KMS-11 (cell line): ENCODE measurements at regions not wholly inside any gene's neighbourhood (a gene's known extent, or its start where the extent isn't known, plus 50 kb on each side); places are given as distances from the start of the nearest gene placed in this dataset.
A peak's percentile ranks its signal among the peaks of the same experiment; 100 is the strongest.

Source experiments
- H2AFZ ChIP-seq: fragments of 200-600 bp; sonication (generic); 2 replicates; pipeline ENCODE4 v1.6.1; 2016; ENCODE audit warnings: antibody characterized with exemption, mixed run types, low read depth
- H3K27ac ChIP-seq: fragments of 200-600 bp; sonication (generic); 2 replicates; pipeline ENCODE4 v1.6.1; 2016; ENCODE audit warnings: mild to moderate bottlenecking, mixed run types
- H3K27me3 ChIP-seq: fragments of 200-600 bp; sonication (generic); 2 replicates; pipeline ENCODE4 v1.6.1; 2017; ENCODE audit warnings: mild to moderate bottlenecking, low read depth, mixed run types, moderate library complexity; ENCODE audit not compliant: insufficient read depth
- H3K36me3 ChIP-seq: fragments of 200-600 bp; sonication (generic); 2 replicates; pipeline ENCODE4 v1.6.1; 2017; ENCODE audit warnings: mild to moderate bottlenecking, mixed run types; ENCODE audit not compliant: insufficient read depth
- H3K4me1 ChIP-seq: fragments of 200-600 bp; sonication (generic); 2 replicates; pipeline ENCODE4 v1.6.1; 2016; ENCODE audit warnings: mild to moderate bottlenecking, low read depth, mixed run types; ENCODE audit not compliant: poor library complexity, severe bottlenecking
- H3K4me2 ChIP-seq: fragments of 200-600 bp; sonication (generic); 2 replicates; pipeline ENCODE4 v1.7.0; 2016; ENCODE audit warnings: mild to moderate bottlenecking, mixed run types
- H3K4me3 ChIP-seq: fragments of 200-600 bp; sonication (generic); IDR thresholded peaks from 2 replicates; pipeline ENCODE4 v1.6.1; 2017; ENCODE audit warnings: low read depth, low read length, mixed read lengths; ENCODE audit not compliant: insufficient read depth
- H3K79me2 ChIP-seq: fragments of 200-600 bp; sonication (generic); 2 replicates; pipeline ENCODE4 v1.6.1; 2016; ENCODE audit warnings: low read depth, mixed run types; ENCODE audit not compliant: insufficient read depth
- H3K9ac ChIP-seq: fragments of 200-600 bp; sonication (generic); 2 replicates; pipeline ENCODE4 v1.6.1; 2016; ENCODE audit warnings: mild to moderate bottlenecking, mixed run types
- H4K20me1 ChIP-seq: fragments of 200-600 bp; sonication (generic); 2 replicates; pipeline ENCODE4 v1.6.1; 2016; ENCODE audit warnings: mild to moderate bottlenecking, mixed run types; ENCODE audit not compliant: insufficient read depth
- TF ChIP-seq, protein P1 (sequence below): fragments of 200-600 bp; sonication (generic); conservative IDR thresholded peaks from 2 replicates; pipeline ENCODE4 v1.6.1; 2017; ENCODE audit warnings: low read depth, mild to moderate bottlenecking, antibody characterized with exemption, low read length, moderate library complexity, mixed read lengths

DNA sequence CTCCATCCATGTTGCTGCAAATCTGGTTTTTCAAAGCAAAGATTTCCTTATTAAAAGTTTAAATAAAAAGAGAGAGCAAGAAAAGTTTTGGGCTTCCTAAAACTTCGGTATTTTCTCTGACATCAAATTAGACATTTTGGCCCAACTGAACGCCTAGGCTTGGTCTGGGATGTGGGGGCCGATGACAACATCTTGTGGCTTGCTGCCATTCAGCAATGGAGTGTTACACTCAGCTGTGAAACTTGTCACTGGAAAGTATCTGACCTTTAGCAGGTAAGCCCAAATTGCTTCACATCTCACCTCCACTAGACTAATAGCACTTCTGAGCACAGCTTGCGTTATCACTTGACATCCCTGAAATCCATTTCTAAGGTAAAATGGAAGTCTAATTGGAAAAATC is 320.6 kb downstream of the GATA3 start:
- H3K4me1 ChIP-seq, result no peaks in the 10 kb centered on the region
- H3K79me2 ChIP-seq, result no peaks in the 10 kb centered on the region
- H3K9ac ChIP-seq, result no peak overlapping the region
- no peaks in the 10 kb centered on the region for H3K27me3 ChIP-seq
- no peaks in the 10 kb centered on the region for H3K36me3 ChIP-seq
- no peak overlapping the region for H3K4me2 ChIP-seq
- H3K4me3 ChIP-seq, result no peak overlapping the region
- no peaks in the 10 kb centered on the region for H4K20me1 ChIP-seq
- TF ChIP-seq, protein P1, sequence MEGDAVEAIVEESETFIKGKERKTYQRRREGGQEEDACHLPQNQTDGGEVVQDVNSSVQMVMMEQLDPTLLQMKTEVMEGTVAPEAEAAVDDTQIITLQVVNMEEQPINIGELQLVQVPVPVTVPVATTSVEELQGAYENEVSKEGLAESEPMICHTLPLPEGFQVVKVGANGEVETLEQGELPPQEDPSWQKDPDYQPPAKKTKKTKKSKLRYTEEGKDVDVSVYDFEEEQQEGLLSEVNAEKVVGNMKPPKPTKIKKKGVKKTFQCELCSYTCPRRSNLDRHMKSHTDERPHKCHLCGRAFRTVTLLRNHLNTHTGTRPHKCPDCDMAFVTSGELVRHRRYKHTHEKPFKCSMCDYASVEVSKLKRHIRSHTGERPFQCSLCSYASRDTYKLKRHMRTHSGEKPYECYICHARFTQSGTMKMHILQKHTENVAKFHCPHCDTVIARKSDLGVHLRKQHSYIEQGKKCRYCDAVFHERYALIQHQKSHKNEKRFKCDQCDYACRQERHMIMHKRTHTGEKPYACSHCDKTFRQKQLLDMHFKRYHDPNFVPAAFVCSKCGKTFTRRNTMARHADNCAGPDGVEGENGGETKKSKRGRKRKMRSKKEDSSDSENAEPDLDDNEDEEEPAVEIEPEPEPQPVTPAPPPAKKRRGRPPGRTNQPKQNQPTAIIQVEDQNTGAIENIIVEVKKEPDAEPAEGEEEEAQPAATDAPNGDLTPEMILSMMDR, result no peak
- H3K27ac ChIP-seq, result no peak overlapping the region
- H2AFZ ChIP-seq, result no peak overlapping the region

DNA sequence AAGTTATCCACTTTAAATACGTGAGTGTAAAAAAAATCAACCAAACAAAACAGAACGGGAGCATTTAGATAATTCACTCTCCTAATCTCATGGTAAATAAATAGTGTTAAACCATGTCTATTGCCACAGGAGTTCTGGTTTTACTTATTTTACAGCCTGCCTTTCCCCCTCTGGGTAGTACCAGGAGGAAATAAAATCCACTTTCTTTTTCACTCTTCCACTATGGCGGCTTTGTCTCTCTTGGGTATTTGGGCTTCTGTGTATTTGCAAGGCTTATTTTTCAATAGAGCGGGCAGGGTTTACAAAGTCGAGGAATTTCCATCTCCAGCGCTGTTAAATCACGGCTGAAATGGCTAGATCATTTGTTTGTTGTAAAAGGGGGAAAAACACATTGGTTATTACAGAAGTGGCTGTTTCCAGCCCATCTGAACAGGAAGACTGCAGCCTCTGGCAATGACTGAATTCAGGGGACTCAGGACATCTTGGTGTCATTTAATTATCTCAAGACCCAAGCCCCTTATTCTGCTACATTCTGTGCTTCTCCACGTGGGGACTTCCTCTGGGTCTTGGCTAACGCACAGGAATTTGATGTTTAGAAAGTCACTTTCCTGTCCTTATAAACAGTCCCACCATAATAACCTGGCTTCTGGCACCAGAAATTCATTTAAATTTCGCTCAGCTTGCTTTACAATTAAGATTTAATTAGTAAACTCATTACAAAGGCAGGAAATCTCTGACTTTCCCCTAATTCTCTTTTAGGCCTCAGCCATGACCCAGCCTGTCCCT is 323.9 kb downstream of the GATA3 start:
- H4K20me1 ChIP-seq, result no peaks in the 10 kb centered on the region
- no peaks in the 10 kb centered on the region for H3K36me3 ChIP-seq
- H2AFZ ChIP-seq, result no peak overlapping the region
- no peaks in the 10 kb centered on the region for H3K79me2 ChIP-seq
- no peaks in the 10 kb centered on the region for H3K27me3 ChIP-seq
- H3K4me3 ChIP-seq, result no peak overlapping the region
- H3K4me1 ChIP-seq, result peaks cover 6% of the 10 kb centered on the region
- H3K27ac ChIP-seq, result no peak overlapping the region
- no peak overlapping the region for H3K4me2 ChIP-seq
- TF ChIP-seq, protein P1, result no peak
- no peak overlapping the region for H3K9ac ChIP-seq

DNA sequence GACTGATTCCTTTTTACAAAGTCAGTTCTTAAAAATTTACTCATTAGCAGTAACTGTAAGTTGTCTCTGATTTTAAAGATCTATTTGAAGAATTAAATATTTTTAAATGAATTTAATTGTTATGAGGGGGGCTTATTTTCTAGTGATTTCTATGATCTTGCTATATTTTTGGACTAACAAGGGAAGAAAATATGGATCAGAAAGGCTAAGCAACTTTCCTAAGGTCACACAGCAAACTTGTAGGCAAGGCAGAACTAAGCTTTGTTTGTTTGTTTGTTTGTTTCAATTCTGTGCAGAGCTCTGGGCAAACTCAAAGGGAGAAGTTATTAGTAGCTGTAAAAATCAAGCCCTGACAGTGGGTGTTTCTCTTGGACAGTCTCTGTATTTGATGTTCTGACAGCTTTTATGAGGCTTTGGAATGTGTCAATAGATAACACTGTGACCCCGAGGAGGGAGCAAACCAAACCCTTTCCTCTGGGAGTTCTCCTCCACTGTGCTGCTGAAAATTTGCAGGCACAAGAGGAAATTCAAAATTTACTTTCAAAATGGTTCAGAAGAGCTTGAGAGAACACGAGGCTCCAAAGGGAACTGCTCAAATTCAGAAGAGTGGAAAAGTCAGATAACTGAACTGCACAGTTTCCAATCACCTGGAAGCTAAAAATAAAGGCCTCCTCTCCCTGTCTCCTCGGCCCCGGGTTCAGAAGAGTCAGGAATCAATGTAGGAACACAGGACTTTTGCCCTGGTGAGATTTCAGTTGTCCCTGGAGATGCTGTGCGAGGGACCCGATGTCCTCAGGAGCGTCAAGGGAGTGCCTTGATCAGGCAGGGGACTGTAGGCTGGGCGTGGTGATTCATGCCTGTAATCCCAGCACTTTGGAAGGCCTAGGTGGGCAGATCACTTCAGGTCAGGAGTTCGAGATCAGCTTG is 325.7 kb downstream of the GATA3 start:
- peaks cover 6% of the 10 kb centered on the region for H3K4me1 ChIP-seq
- no peaks in the 10 kb centered on the region for H3K79me2 ChIP-seq
- H3K27me3 ChIP-seq, result no peaks in the 10 kb centered on the region
- H3K27ac ChIP-seq, result no peak overlapping the region
- no peak overlapping the region for H3K4me2 ChIP-seq
- no peak overlapping the region for H3K4me3 ChIP-seq
- no peak overlapping the region for H2AFZ ChIP-seq
- TF ChIP-seq, protein P1, result no peak
- H3K36me3 ChIP-seq, result no peaks in the 10 kb centered on the region
- H3K9ac ChIP-seq, result no peak overlapping the region
- no peaks in the 10 kb centered on the region for H4K20me1 ChIP-seq

DNA sequence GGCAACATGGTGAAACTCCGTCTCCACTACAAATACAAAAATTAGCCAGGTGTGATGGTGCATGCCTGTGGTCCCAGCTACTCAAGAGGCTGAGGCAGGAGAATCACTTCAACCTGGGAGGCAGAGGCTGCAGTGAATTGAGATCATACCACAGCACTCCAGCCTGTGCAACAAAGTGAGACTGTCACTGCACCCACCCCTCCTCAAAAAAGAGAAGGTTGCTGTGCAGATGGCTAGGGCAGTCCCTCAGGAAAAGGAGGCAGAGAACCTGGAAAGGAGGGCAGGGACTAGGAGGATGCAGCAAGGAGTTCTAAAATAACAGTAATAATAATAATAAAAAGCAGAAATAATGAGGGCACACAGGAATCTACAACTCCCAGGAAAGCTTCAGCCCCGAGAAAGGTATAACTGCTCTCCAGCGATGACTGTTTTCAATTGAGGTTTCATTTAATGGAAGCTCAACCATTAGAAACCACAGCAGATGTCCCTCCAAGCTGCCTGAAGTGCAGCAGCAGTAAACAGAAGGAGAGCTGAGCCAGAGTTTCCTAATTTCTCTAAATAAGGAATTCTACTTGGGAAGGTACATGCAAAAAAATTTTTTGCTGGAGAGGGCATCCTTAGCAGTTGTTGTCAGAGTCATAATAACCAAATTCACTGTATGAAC is 326.5 kb downstream of the GATA3 start:
- Histone ChIP-seq H3K4me1 (peaks cover 6% of the 10 kb centered on the region), H3K9ac (no peak overlapping the region), H4K20me1 (no peaks in the 10 kb centered on the region), H3K79me2 (no peaks in the 10 kb centered on the region), H3K27me3 (no peaks in the 10 kb centered on the region), H3K4me2 (no peak overlapping the region), H3K36me3 (no peaks in the 10 kb centered on the region), H3K27ac (peak overlapping the region; percentile 20; the same call in 1 of the 2 replicates), H3K4me3 (no peak overlapping the region), H2AFZ (no peak overlapping the region)
- TF ChIP-seq, protein P1, result no peak
